ENCODE measurements at regions not wholly inside any gene's neighbourhood (a gene's known extent, or its start where the extent isn't known, plus 50 kb on each side); places are given as distances from the start of the nearest gene placed in this dataset.
A peak's percentile ranks its signal among the peaks of the same experiment; 100 is the strongest.

- H3K4me2 ChIP-seq (ENCODE audit: low read length), result no peak overlapping the region
- no peaks in the 10 kb centered on the region for H3K9me2 ChIP-seq (ENCODE audit: low read depth, low read length)
- no peaks in the 10 kb centered on the region for H3K27me3 ChIP-seq (ENCODE audit: insufficient read depth, low read length)
Measured at GRCh38 chr9:74369844-74370243, 127.3 kb upstream of the RORB start.

GRCh38 chr9:74373348-74373747 lies 123.8 kb upstream of the RORB start:
- Histone ChIP-seq H3K9me2 (ENCODE audit: low read depth, low read length) (no peaks in the 10 kb centered on the region), H3F3A (ENCODE audit: insufficient read depth, low read length) (no peaks in the 10 kb centered on the region), H4K20me1 (ENCODE audit: insufficient read depth, low read length) (no peaks in the 10 kb centered on the region), H3K9me3 (ENCODE audit: low read length) (no peaks in the 10 kb centered on the region), H3K4me1 (ENCODE audit: insufficient read depth, low read length, severe bottlenecking) (no peaks in the 10 kb centered on the region), H3K27ac (ENCODE audit: low read depth, low read length, poor library complexity, severe bottlenecking) (no peak overlapping the region), H3K36me3 (ENCODE audit: insufficient read depth, low read length) (no peaks in the 10 kb centered on the region), H3K4me2 (ENCODE audit: low read length) (no peak overlapping the region), H3K27me3 (ENCODE audit: insufficient read depth, low read length) (no peaks in the 10 kb centered on the region), H3K4me3 (ENCODE audit: low read depth, low read length, poor library complexity, severe bottlenecking) (no peak overlapping the region), H2AFZ (ENCODE audit: low read length) (no peak overlapping the region), H3K9ac (ENCODE audit: low read length) (no peak overlapping the region), H3K79me2 (ENCODE audit: insufficient read depth, low read length) (no peaks in the 10 kb centered on the region)
- TF ChIP-seq CTCF (IDR thresholded peaks at IDR 0.05; ENCODE audit: low read length), result no peak

More at GRCh38 chr9:74369844-74370243, 127.3 kb upstream of the RORB start:
- Histone ChIP-seq H4K20me1 (ENCODE audit: insufficient read depth, low read length) (no peaks in the 10 kb centered on the region), H2AFZ (ENCODE audit: low read length) (no peak overlapping the region), H3K9ac (ENCODE audit: low read length) (no peak overlapping the region), H3K4me1 (ENCODE audit: insufficient read depth, low read length, severe bottlenecking) (no peaks in the 10 kb centered on the region), H3F3A (ENCODE audit: insufficient read depth, low read length) (no peaks in the 10 kb centered on the region), H3K27ac (ENCODE audit: low read depth, low read length, poor library complexity, severe bottlenecking) (no peak overlapping the region), H3K4me3 (ENCODE audit: low read depth, low read length, poor library complexity, severe bottlenecking) (no peak overlapping the region), H3K9me3 (ENCODE audit: low read length) (no peaks in the 10 kb centered on the region), H3K79me2 (ENCODE audit: insufficient read depth, low read length) (no peaks in the 10 kb centered on the region), H3K36me3 (ENCODE audit: insufficient read depth, low read length) (no peaks in the 10 kb centered on the region)
- TF ChIP-seq EZH2 (IDR thresholded peaks at IDR 0.05; ENCODE audit: borderline replicate concordance, low read length), result no peak
- TF ChIP-seq CTCF (IDR thresholded peaks at IDR 0.05; ENCODE audit: low read length), result no peak

- Histone ChIP-seq H3K9ac (ENCODE audit: low read length) (no peak overlapping the region), H2AFZ (ENCODE audit: low read length) (no peak overlapping the region), H3K36me3 (ENCODE audit: insufficient read depth, low read length) (no peaks in the 10 kb centered on the region), H3K9me3 (ENCODE audit: low read length) (no peaks in the 10 kb centered on the region), H4K20me1 (ENCODE audit: insufficient read depth, low read length) (no peaks in the 10 kb centered on the region), H3K9me2 (ENCODE audit: low read depth, low read length) (no peaks in the 10 kb centered on the region), H3K27me3 (ENCODE audit: insufficient read depth, low read length) (no peaks in the 10 kb centered on the region), H3K79me2 (ENCODE audit: insufficient read depth, low read length) (no peaks in the 10 kb centered on the region), H3F3A (ENCODE audit: insufficient read depth, low read length) (no peaks in the 10 kb centered on the region), H3K4me2 (ENCODE audit: low read length) (no peak overlapping the region), H3K4me1 (ENCODE audit: insufficient read depth, low read length, severe bottlenecking) (no peaks in the 10 kb centered on the region), H3K4me3 (ENCODE audit: low read depth, low read length, poor library complexity, severe bottlenecking) (no peak overlapping the region), H3K27ac (ENCODE audit: low read depth, low read length, poor library complexity, severe bottlenecking) (no peak overlapping the region)
- TF ChIP-seq CTCF (IDR thresholded peaks at IDR 0.05; ENCODE audit: low read length) (peak; percentile 70), EZH2 (IDR thresholded peaks at IDR 0.05; ENCODE audit: borderline replicate concordance, low read length) (no peak)
Measured at GRCh38 chr9:74379718-74380117, 117.4 kb upstream of the RORB start.
